GM23338 (cell line): ENCODE measurements at regions not wholly inside any gene's neighbourhood (a gene's known extent, or its start where the extent isn't known, plus 50 kb on each side); places are given as distances from the start of the nearest gene placed in this dataset.

Experiments used
- ATAC-seq: fragments of 200-7000 bp; cut with Tn5 transposase; 3 replicates; pipeline ENCODE4 v1.9.1; 2020
- DNase-seq: peaks from one replicate; pipeline ENCODE4 v3.0.0-alpha.2; 2015; ENCODE audit warnings: low spot score
- H2AFZ ChIP-seq: fragments of 200-600 bp; sonication (generic); 2 replicates; pipeline ENCODE4 v1.8.0; 2016; ENCODE audit warnings: antibody characterized with exemption, mild to moderate bottlenecking, moderate library complexity
- H3F3A ChIP-seq: fragments of 200-600 bp; sonication (generic); replicated peaks from 2 replicates; pipeline ENCODE4 v1.8.0; 2017; ENCODE audit warnings: antibody characterized with exemption, mixed run types, low read depth
- H3K27ac ChIP-seq: fragments of 200-600 bp; sonication (generic); 2 replicates; pipeline ENCODE4 v1.6.1; 2016; ENCODE audit warnings: low read depth
- H3K27me3 ChIP-seq: fragments of 200-600 bp; sonication (generic); 2 replicates; pipeline ENCODE4 v1.8.0; 2016; ENCODE audit warnings: mild to moderate bottlenecking, mixed run types, moderate library complexity; ENCODE audit not compliant: insufficient read depth
- H3K36me3 ChIP-seq: fragments of 200-600 bp; sonication (generic); 2 replicates; pipeline ENCODE4 v1.8.0; 2016; ENCODE audit warnings: mild to moderate bottlenecking; ENCODE audit not compliant: insufficient read depth
- H3K4me1 ChIP-seq: fragments of 200-600 bp; sonication (generic); 2 replicates; pipeline ENCODE4 v1.8.0; 2016; ENCODE audit warnings: mild to moderate bottlenecking, moderate library complexity; ENCODE audit not compliant: insufficient read depth
- H3K4me2 ChIP-seq: fragments of 200-600 bp; sonication (generic); 2 replicates; pipeline ENCODE4 v1.7.1; 2017; ENCODE audit warnings: mixed run types
- H3K4me3 ChIP-seq: fragments of 200-600 bp; sonication (generic); 2 replicates; pipeline ENCODE4 v1.6.1; 2016; ENCODE audit warnings: mixed run types
- H3K79me2 ChIP-seq: fragments of 200-600 bp; sonication (generic); replicated peaks from 2 replicates; pipeline ENCODE4 v1.8.0; 2017; ENCODE audit warnings: mild to moderate bottlenecking; ENCODE audit not compliant: insufficient read depth
- H3K9me2 ChIP-seq: fragments of 200-600 bp; sonication (generic); 2 replicates; pipeline ENCODE4 v1.8.0; 2017; ENCODE audit not compliant: insufficient read depth
- H4K20me1 ChIP-seq: fragments of 200-600 bp; sonication (generic); replicated peaks from 2 replicates; pipeline ENCODE4 v1.8.0; 2017; ENCODE audit warnings: mild to moderate bottlenecking; ENCODE audit not compliant: insufficient read depth
- H3K27ac Mint-ChIP-seq: 2 replicates; pipeline ENCODE4 v1.8.0; 2020; ENCODE audit warnings: inconsistent platforms, mild to moderate bottlenecking, moderate library complexity, mixed read lengths
- H3K27me3 Mint-ChIP-seq: 3 replicates; pipeline ENCODE4 v1.8.0; 2022; ENCODE audit warnings: low read depth, mild to moderate bottlenecking, moderate library complexity, mixed read lengths, inconsistent platforms; ENCODE audit not compliant: insufficient read depth, poor library complexity
- H3K36me3 Mint-ChIP-seq: 3 replicates; pipeline ENCODE4 v1.8.0; 2021; ENCODE audit warnings: low read depth, mild to moderate bottlenecking, inconsistent platforms, moderate library complexity, mixed read lengths
- H3K4me1 Mint-ChIP-seq: 3 replicates; pipeline ENCODE4 v1.8.0; 2020; ENCODE audit warnings: mild to moderate bottlenecking, inconsistent platforms, mixed read lengths
- H3K4me3 Mint-ChIP-seq: 3 replicates; pipeline ENCODE4 v1.8.0; 2021; ENCODE audit warnings: moderate library complexity, mild to moderate bottlenecking, inconsistent platforms, mixed read lengths
- H3K9me3 Mint-ChIP-seq: 3 replicates; pipeline ENCODE4 v1.8.0; 2020; ENCODE audit warnings: moderate library complexity, mild to moderate bottlenecking, inconsistent platforms, mixed read lengths
- CREB1 ChIP-seq: fragments of 250-450 bp; sonication (Bioruptor Pico); IDR thresholded peaks from 2 replicates; pipeline ENCODE4 v1.5.0; 2020; ENCODE audit warnings: low read depth, mild to moderate bottlenecking, moderate library complexity
- ETS1 ChIP-seq: IDR thresholded peaks from 2 replicates; pipeline ENCODE4 v1.6.1; 2016; ENCODE audit warnings: antibody characterized with exemption
- JUNB ChIP-seq: IDR thresholded peaks from one replicate; pipeline ENCODE4 v1.6.1; 2016; ENCODE audit warnings: antibody characterized with exemption; ENCODE audit not compliant: unreplicated experiment
- NANOG ChIP-seq: IDR thresholded peaks from 2 replicates; pipeline ENCODE4 v1.6.1; 2016; ENCODE audit warnings: antibody characterized with exemption, borderline replicate concordance
- REST ChIP-seq: IDR thresholded peaks from one replicate; pipeline ENCODE4 v1.6.1; 2018; ENCODE audit warnings: antibody characterized with exemption; ENCODE audit not compliant: unreplicated experiment
- STAT1 ChIP-seq: IDR thresholded peaks from one replicate; pipeline ENCODE4 v1.6.1; 2016; ENCODE audit warnings: antibody characterized with exemption; ENCODE audit not compliant: unreplicated experiment
- ZNF331 ChIP-seq: fragments of 250-450 bp; sonication (Bioruptor Pico); IDR thresholded peaks from 2 replicates; pipeline ENCODE4 v1.5.0; 2020; ENCODE audit warnings: low read depth, mild to moderate bottlenecking, moderate library complexity
- ZNF462 ChIP-seq: fragments of 250-450 bp; sonication (Bioruptor Pico); IDR thresholded peaks from 2 replicates; pipeline ENCODE4 v1.5.0; 2020; ENCODE audit warnings: mild to moderate bottlenecking, moderate library complexity

- Histone ChIP-seq H3K27me3 (no peaks in the 10 kb centered on the region), H3K4me1 (no peaks in the 10 kb centered on the region), H3K36me3 (no peaks in the 10 kb centered on the region), H3K9me2 (peaks cover 3% of the 10 kb centered on the region), H3F3A (no peaks in the 10 kb centered on the region), H3K4me3 (no peak overlapping the region), H4K20me1 (no peaks in the 10 kb centered on the region), H2AFZ (no peak overlapping the region), H3K79me2 (no peaks in the 10 kb centered on the region), H3K27ac (no peak overlapping the region), H3K4me2 (no peak overlapping the region)
- Mint-ChIP-seq H3K36me3 (no peaks in the 10 kb centered on the region), H3K9me3 (no peaks in the 10 kb centered on the region), H3K27me3 (no peaks in the 10 kb centered on the region), H3K27ac (no peak overlapping the region), H3K4me1 (0 out of 3 replicates have a peak, but pooled peaks cover 2% of the 10 kb centered on the region), H3K4me3 (no peak overlapping the region)
- TF ChIP-seq NANOG = no peak
- TF ChIP-seq ETS1 = no peak
- ATAC-seq (no peak), DNase-seq (no peak)
These were observed 1047.3 kb downstream of the PCDH18 start for GRCh38 chr4:136484996-136485395.

GRCh38 chr4:136476753-136477152 lies 1055.5 kb downstream of the PCDH18 start:
- Histone ChIP-seq H3K4me2 (no peak overlapping the region), H3K27ac (no peak overlapping the region), H3K79me2 (no peaks in the 10 kb centered on the region), H3K9me2 (no peaks in the 10 kb centered on the region), H3K27me3 (no peaks in the 10 kb centered on the region), H4K20me1 (no peaks in the 10 kb centered on the region), H3K36me3 (no peaks in the 10 kb centered on the region), H3K4me1 (no peaks in the 10 kb centered on the region), H3K4me3 (no peak overlapping the region), H3F3A (no peaks in the 10 kb centered on the region), H2AFZ (no peak overlapping the region)
- H3K27ac Mint-ChIP-seq = no peak overlapping the region
- DNase-seq (no peak), ATAC-seq (no peak)
- H3K27me3 Mint-ChIP-seq = no peaks in the 10 kb centered on the region
- H3K4me3 Mint-ChIP-seq = no peak overlapping the region
- H3K4me1 Mint-ChIP-seq = no peaks in the 10 kb centered on the region
- H3K9me3 Mint-ChIP-seq = no peaks in the 10 kb centered on the region
- H3K36me3 Mint-ChIP-seq = no peaks in the 10 kb centered on the region
- no peak for TF ChIP-seq CREB1 (CRISPR knock-in tag)
- TF ChIP-seq JUNB = no peak
- no peak for TF ChIP-seq ETS1
- no peak for TF ChIP-seq ZNF462
- TF ChIP-seq NANOG = no peak
- TF ChIP-seq REST = no peak
- TF ChIP-seq ZNF331 (CRISPR knock-in tag) = no peak
- no peak for TF ChIP-seq STAT1
